A549 (cell line): ENCODE measurements at regions not wholly inside any gene's neighbourhood (a gene's known extent, or its start where the extent isn't known, plus 50 kb on each side); places are given as distances from the start of the nearest gene placed in this dataset.

ENCODE experiments used
- CTCF ChIP-seq: fragments of >200 bp; sonication (Bioruptor Twin); formaldehyde crosslinking; IDR thresholded peaks from 3 replicates; pipeline ENCODE4 v1.5.1; 2016
- ELK1 ChIP-seq: fragments of 150-350 bp; IDR thresholded peaks from 2 replicates; pipeline ENCODE4 v1.6.1; 2014; ENCODE audit warnings: low read depth, mild to moderate bottlenecking, low read length
- HMGXB4 ChIP-seq: fragments of 250-450 bp; sonication (Bioruptor Pico); IDR thresholded peaks from 2 replicates; pipeline ENCODE4 v1.5.0; 2021; ENCODE audit warnings: mild to moderate bottlenecking, moderate library complexity, borderline replicate concordance
- MAX ChIP-seq: IDR thresholded peaks from 2 replicates; pipeline ENCODE4 v1.6.1; 2012
- POLR2A ChIP-seq: IDR thresholded peaks from 2 replicates; pipeline ENCODE4 v1.6.1; 2012; ENCODE audit warnings: mild to moderate bottlenecking, low read length
- TP53 ChIP-seq: fragments of 250-450 bp; sonication (Bioruptor Pico); IDR thresholded peaks from 2 replicates; pipeline ENCODE4 v1.5.0; 2021; ENCODE audit warnings: mild to moderate bottlenecking, moderate library complexity

GRCh38 chr22:48359613-48359965, 1468.1 kb downstream of the BRD1 start:
- no peak for TF ChIP-seq POLR2A
- TF ChIP-seq CTCF: no peak
- TF ChIP-seq HMGXB4 (CRISPR knock-in tag): no peak
- TF ChIP-seq ELK1: no peak
- TF ChIP-seq MAX: no peak
- no peak for TF ChIP-seq TP53 (CRISPR knock-in tag)
